MG63 (cell line): ENCODE measurements at regions not wholly inside any gene's neighbourhood (a gene's known extent, or its start where the extent isn't known, plus 50 kb on each side); places are given as distances from the start of the nearest gene placed in this dataset.
"Not testable (repeated sequence)": the region's sequence is repeated elsewhere in the genome, so short reads cannot be mapped to it uniquely, and the experiment has no call there.

ENCODE experiments used
- DNase-seq: peaks from one replicate; pipeline ENCODE4 v3.0.0-alpha.2; 2020
- H3K27me3 ChIP-seq: fragments of 250-450 bp; sonication (Bioruptor Pico); 2 replicates; pipeline ENCODE4 v1.5.1; 2020; ENCODE audit warnings: mild to moderate bottlenecking, moderate library complexity
- H3K36me3 ChIP-seq: fragments of 250-450 bp; sonication (Bioruptor Pico); 2 replicates; pipeline ENCODE4 v1.5.1; 2020; ENCODE audit warnings: mild to moderate bottlenecking, moderate library complexity
- H3K4me3 ChIP-seq: fragments of 250-450 bp; sonication (Bioruptor Pico); 2 replicates; pipeline ENCODE4 v1.5.1; 2020; ENCODE audit warnings: mild to moderate bottlenecking, moderate library complexity
- H3K9me3 ChIP-seq: fragments of 250-450 bp; sonication (Bioruptor Pico); 2 replicates; pipeline ENCODE4 v1.5.1; 2020; ENCODE audit warnings: mild to moderate bottlenecking, moderate library complexity

GRCh38 chr20:55172310-55173002 is 697.1 kb downstream of the DOK5 start:
- Histone ChIP-seq H3K4me3 (no peak overlapping the region), H3K36me3 (no peaks in the 10 kb centered on the region), H3K9me3 (no peaks in the 10 kb centered on the region), H3K27me3 (no peaks in the 10 kb centered on the region)
- peak; percentile 53 for DNase-seq

- H3K27me3 ChIP-seq: no peaks in the 10 kb centered on the region
- no peaks in the 10 kb centered on the region for H3K9me3 ChIP-seq
- no peak overlapping the region for H3K4me3 ChIP-seq
- DNase-seq: no peak
- no peaks in the 10 kb centered on the region for H3K36me3 ChIP-seq
These were observed 690.7 kb downstream of the DOK5 start for GRCh38 chr20:55166063-55166462.

- peak; percentile 78 for DNase-seq
- Histone ChIP-seq H3K27me3 (no peaks in the 10 kb centered on the region), H3K36me3 (no peaks in the 10 kb centered on the region), H3K4me3 (no peak overlapping the region), H3K9me3 (peaks cover 10% of the 10 kb centered on the region)
These were observed 685.6 kb downstream of the DOK5 start for GRCh38 chr20:55160996-55161395.

GRCh38 chr20:55160037-55160436 is 684.6 kb downstream of the DOK5 start:
- Histone ChIP-seq H3K27me3 (no peaks in the 10 kb centered on the region), H3K36me3 (no peaks in the 10 kb centered on the region), H3K4me3 (no peak overlapping the region), H3K9me3 (peaks cover 10% of the 10 kb centered on the region)
- DNase-seq: peak; percentile 84

GRCh38 chr20:55159230-55159629 is 683.8 kb downstream of the DOK5 start:
- Histone ChIP-seq H3K4me3 (no peak overlapping the region), H3K36me3 (no peaks in the 10 kb centered on the region), H3K27me3 (no peaks in the 10 kb centered on the region), H3K9me3 (peaks cover 12% of the 10 kb centered on the region)
- DNase-seq: no peak

- Histone ChIP-seq H3K4me3 (no peak overlapping the region), H3K27me3 (no peaks in the 10 kb centered on the region), H3K36me3 (no peaks in the 10 kb centered on the region), H3K9me3 (peaks cover 14% of the 10 kb centered on the region)
- DNase-seq: no peak
These were observed 683.1 kb downstream of the DOK5 start for GRCh38 chr20:55158446-55158845.

- Histone ChIP-seq H3K27me3 (no peaks in the 10 kb centered on the region), H3K36me3 (no peaks in the 10 kb centered on the region), H3K4me3 (no peak overlapping the region), H3K9me3 (peaks cover 14% of the 10 kb centered on the region)
- DNase-seq: no peak
These were observed 680.0 kb downstream of the DOK5 start for GRCh38 chr20:55155360-55155759.

GRCh38 chr20:55153001-55153645 is 677.7 kb downstream of the DOK5 start:
- H3K9me3 ChIP-seq: peaks cover 11% of the 10 kb centered on the region
- no peak overlapping the region for H3K4me3 ChIP-seq
- no peak for DNase-seq
- H3K36me3 ChIP-seq: no peaks in the 10 kb centered on the region
- H3K27me3 ChIP-seq: no peaks in the 10 kb centered on the region

- no peak for DNase-seq
- H3K27me3 ChIP-seq: no peaks in the 10 kb centered on the region
- H3K4me3 ChIP-seq: no peak overlapping the region
- H3K36me3 ChIP-seq: no peaks in the 10 kb centered on the region
- H3K9me3 ChIP-seq: peaks cover 4% of the 10 kb centered on the region; the same call in 1 of the 2 replicates
These were observed 675.8 kb downstream of the DOK5 start for GRCh38 chr20:55151171-55151570.

- no peak for DNase-seq
- no peaks in the 10 kb centered on the region for H3K27me3 ChIP-seq
- H3K36me3 ChIP-seq: no peaks in the 10 kb centered on the region
- H3K9me3 ChIP-seq: no peaks in the 10 kb centered on the region; the same call in 1 of the 2 replicates
- H3K4me3 ChIP-seq: no peak overlapping the region
These were observed 668.2 kb downstream of the DOK5 start for GRCh38 chr20:55143601-55144000.

GRCh38 chr20:55142932-55143331 is 667.5 kb downstream of the DOK5 start:
- no peaks in the 10 kb centered on the region; the same call in 1 of the 2 replicates for H3K9me3 ChIP-seq
- no peaks in the 10 kb centered on the region for H3K27me3 ChIP-seq
- H3K4me3 ChIP-seq: no peak overlapping the region
- no peak for DNase-seq
- H3K36me3 ChIP-seq: no peaks in the 10 kb centered on the region

GRCh38 chr20:55140631-55141030 is 665.2 kb downstream of the DOK5 start:
- Histone ChIP-seq H3K4me3 (no peak overlapping the region), H3K27me3 (no peaks in the 10 kb centered on the region), H3K36me3 (no peaks in the 10 kb centered on the region), H3K9me3 (no peaks in the 10 kb centered on the region)
- no peak for DNase-seq

GRCh38 chr20:55139173-55139765 is 663.9 kb downstream of the DOK5 start:
- DNase-seq: no peak
- Histone ChIP-seq H3K36me3 (no peaks in the 10 kb centered on the region), H3K9me3 (no peaks in the 10 kb centered on the region), H3K4me3 (no peak overlapping the region), H3K27me3 (no peaks in the 10 kb centered on the region)

- no peak for DNase-seq
- no peaks in the 10 kb centered on the region for H3K9me3 ChIP-seq
- no peaks in the 10 kb centered on the region for H3K27me3 ChIP-seq
- H3K36me3 ChIP-seq: no peaks in the 10 kb centered on the region
- H3K4me3 ChIP-seq: no peak overlapping the region
These were observed 660.5 kb downstream of the DOK5 start for GRCh38 chr20:55135923-55136322.

- no peaks in the 10 kb centered on the region for H3K27me3 ChIP-seq
- no peak overlapping the region for H3K4me3 ChIP-seq
- DNase-seq: no peak
- H3K36me3 ChIP-seq: no peaks in the 10 kb centered on the region
- no peaks in the 10 kb centered on the region for H3K9me3 ChIP-seq
These were observed 657.1 kb downstream of the DOK5 start for GRCh38 chr20:55132523-55132922.

GRCh38 chr20:55117577-55117976 is 642.2 kb downstream of the DOK5 start:
- not testable (repeated sequence) for H3K36me3 ChIP-seq, DNase-seq, H3K9me3 ChIP-seq, H3K27me3 ChIP-seq, H3K4me3 ChIP-seq

- H3K4me3 ChIP-seq: no peak overlapping the region
These were observed 641.2 kb downstream of the DOK5 start for GRCh38 chr20:55116598-55116997.

GRCh38 chr20:55103188-55103587 is 627.8 kb downstream of the DOK5 start:
- Histone ChIP-seq H3K27me3 (no peaks in the 10 kb centered on the region), H3K36me3 (no peaks in the 10 kb centered on the region), H3K4me3 (no peak overlapping the region), H3K9me3 (no peaks in the 10 kb centered on the region)
- DNase-seq: no peak

More at GRCh38 chr20:55116598-55116997, 641.2 kb downstream of the DOK5 start:
- DNase-seq: no peak
- Histone ChIP-seq H3K27me3 (no peaks in the 10 kb centered on the region), H3K36me3 (no peaks in the 10 kb centered on the region), H3K9me3 (no peaks in the 10 kb centered on the region)
